SK-N-DZ (cell line): ENCODE measurements at regions not wholly inside any gene's neighbourhood (a gene's known extent, or its start where the extent isn't known, plus 50 kb on each side); places are given as distances from the start of the nearest gene placed in this dataset.

Source experiments
- DNase-seq: peaks from one replicate; pipeline ENCODE4 v3.0.0-alpha.2; 2015; ENCODE audit warnings: low spot score

GRCh38 chr10:131015271-131015670 lies 296.2 kb downstream of the TCERG1L start:
- no peak for DNase-seq

- DNase-seq: no peak
Observed at GRCh38 chr10:131016556-131016955, 295.0 kb downstream of the TCERG1L start.

GRCh38 chr10:131017566-131018285 lies 293.8 kb downstream of the TCERG1L start:
- DNase-seq: no peak

GRCh38 chr10:131018886-131019500 lies 292.5 kb downstream of the TCERG1L start:
- DNase-seq: no peak

GRCh38 chr10:131019696-131020095 lies 291.8 kb downstream of the TCERG1L start:
- no peak for DNase-seq

GRCh38 chr10:131020775-131021174 lies 290.7 kb downstream of the TCERG1L start:
- no peak for DNase-seq

GRCh38 chr10:131021246-131021895 lies 290.1 kb downstream of the TCERG1L start:
- DNase-seq: no peak

- DNase-seq: no peak
Observed at GRCh38 chr10:131021969-131022368, 289.6 kb downstream of the TCERG1L start.

- DNase-seq: no peak
Observed at GRCh38 chr10:131022369-131022768, 289.2 kb downstream of the TCERG1L start.

- no peak for DNase-seq
Observed at GRCh38 chr10:131022981-131023380, 288.5 kb downstream of the TCERG1L start.

GRCh38 chr10:131024259-131025131 lies 287.0 kb downstream of the TCERG1L start:
- DNase-seq: no peak

- DNase-seq: no peak
Observed at GRCh38 chr10:131025333-131025732, 286.2 kb downstream of the TCERG1L start.

GRCh38 chr10:131027256-131027655 lies 284.3 kb downstream of the TCERG1L start:
- no peak for DNase-seq

- no peak for DNase-seq
Observed at GRCh38 chr10:131031346-131031745, 280.2 kb downstream of the TCERG1L start.

- no peak for DNase-seq
Observed at GRCh38 chr10:131032329-131033165, 279.0 kb downstream of the TCERG1L start.

- DNase-seq: no peak
Observed at GRCh38 chr10:131033166-131034085, 278.1 kb downstream of the TCERG1L start.

GRCh38 chr10:131034451-131034850 lies 277.1 kb downstream of the TCERG1L start:
- no peak for DNase-seq

GRCh38 chr10:131035779-131036178 lies 275.7 kb downstream of the TCERG1L start:
- no peak for DNase-seq

GRCh38 chr10:131038056-131038455 lies 273.5 kb downstream of the TCERG1L start:
- no peak for DNase-seq

GRCh38 chr10:131041031-131041430 lies 270.5 kb downstream of the TCERG1L start:
- no peak for DNase-seq
